Astrocyte of the hippocampus (primary cell): ENCODE measurements at regions not wholly inside any gene's neighbourhood (a gene's known extent, or its start where the extent isn't known, plus 50 kb on each side); places are given as distances from the start of the nearest gene placed in this dataset.
"Not testable (repeated sequence)": the region's sequence is repeated elsewhere in the genome, so short reads cannot be mapped to it uniquely, and the experiment has no call there.

Experiments used
- DNase-seq: peaks from one replicate; pipeline ENCODE4 v3.0.0; 2011; ENCODE audit warnings: low read depth, low spot score

GRCh38 chr12:61554268-61555008 lies 705.8 kb upstream of the USP15 start:
- DNase-seq = no peak

GRCh38 chr12:61563665-61564450 lies 696.3 kb upstream of the USP15 start:
- no peak for DNase-seq

GRCh38 chr12:61564466-61564865 lies 695.7 kb upstream of the USP15 start:
- no peak for DNase-seq

GRCh38 chr12:61566183-61566582 lies 694.0 kb upstream of the USP15 start:
- DNase-seq = no peak

GRCh38 chr12:61574339-61574738 lies 685.9 kb upstream of the USP15 start:
- DNase-seq = peak; percentile 15

GRCh38 chr12:61584943-61585342 lies 675.3 kb upstream of the USP15 start:
- no peak for DNase-seq

GRCh38 chr12:61590864-61591263 lies 669.3 kb upstream of the USP15 start:
- not testable (repeated sequence) for DNase-seq

GRCh38 chr12:61610143-61610542 lies 650.1 kb upstream of the USP15 start:
- DNase-seq = no peak

GRCh38 chr12:61629702-61630101 lies 630.5 kb upstream of the USP15 start:
- no peak for DNase-seq

- no peak for DNase-seq
Measured at GRCh38 chr12:61646639-61647038, 613.6 kb upstream of the USP15 start.

GRCh38 chr12:61647566-61647965 lies 612.6 kb upstream of the USP15 start:
- no peak for DNase-seq

- DNase-seq = no peak
Measured at GRCh38 chr12:61652265-61652664, 607.9 kb upstream of the USP15 start.

- DNase-seq = no peak
Measured at GRCh38 chr12:61654698-61655097, 605.5 kb upstream of the USP15 start.

- DNase-seq = no peak
Measured at GRCh38 chr12:61655241-61655640, 605.0 kb upstream of the USP15 start.

- no peak for DNase-seq
Measured at GRCh38 chr12:61667676-61668075, 592.5 kb upstream of the USP15 start.

- no peak for DNase-seq
Measured at GRCh38 chr12:61676520-61676919, 583.7 kb upstream of the USP15 start.

GRCh38 chr12:61687407-61687806 lies 572.8 kb upstream of the USP15 start:
- DNase-seq = no peak

GRCh38 chr12:61694214-61694613 lies 566.0 kb upstream of the USP15 start:
- DNase-seq = no peak

- no peak for DNase-seq
Measured at GRCh38 chr12:61701471-61701870, 558.7 kb upstream of the USP15 start.

- no peak for DNase-seq
Measured at GRCh38 chr12:61706783-61707182, 553.4 kb upstream of the USP15 start.

- DNase-seq = no peak
Measured at GRCh38 chr12:61713121-61713520, 547.1 kb upstream of the USP15 start.

- DNase-seq = no peak
Measured at GRCh38 chr12:61717986-61718385, 542.2 kb upstream of the USP15 start.

- no peak for DNase-seq
Measured at GRCh38 chr12:61739925-61740324, 520.3 kb upstream of the USP15 start.
